SK-N-SH (cell line): ENCODE measurements at regions not wholly inside any gene's neighbourhood (a gene's known extent, or its start where the extent isn't known, plus 50 kb on each side); places are given as distances from the start of the nearest gene placed in this dataset.

Experiments
- CTCF ChIA-PET: fragments of 300-600, 350-600 bp; formaldehyde crosslinking; extraction: SDS; loops from one replicate; lab custom pipeline; 2021; lab: Yijun Ruan, JAX
- POLR2A ChIA-PET: fragments of 350-600 bp; sonication (Branson Sonifier 250); formaldehyde crosslinking; extraction: SDS; loops from one replicate; lab custom pipeline; 2020; ENCODE audit warnings: antibody characterized with exemption, inconsistent platforms; lab: Yijun Ruan, JAX
- DNase-seq: peaks from one replicate; pipeline ENCODE4 v3.0.0; 2012
- H2AFZ ChIP-seq: fragments of 200-600 bp; sonication (generic); 2 replicates; pipeline ENCODE4 v1.8.1; 2016; ENCODE audit warnings: antibody characterized with exemption, mild to moderate bottlenecking, low read depth
- H3F3A ChIP-seq: fragments of 200-600 bp; sonication (generic); replicated peaks from 2 replicates; pipeline ENCODE3; 2016; ENCODE audit warnings: antibody characterized with exemption, mild to moderate bottlenecking; ENCODE audit not compliant: insufficient read depth
- H3K27ac ChIP-seq, 2 experiments: fragments of 200-500 bp in 1 of 2; fragments of 200-600 bp in 1 of 2; sonication (Bioruptor generic) in 1 of 2; sonication (generic), shearing (Covaris generic) in 1 of 2; 2 replicates each; pipeline versions ENCODE4 v1.5.1 to v1.6.1; 2014 to 2016; ENCODE audit warnings: low read depth in 2 of 2, inconsistent platforms in 1 of 2, low read length in 1 of 2, mild to moderate bottlenecking in 1 of 2, mixed read lengths in 1 of 2
- H3K27me3 ChIP-seq: fragments of 200-600 bp; sonication (generic), shearing (Covaris generic); 2 replicates; pipeline ENCODE4 v1.6.1; 2016; ENCODE audit warnings: mixed run types; ENCODE audit not compliant: insufficient read depth
- H3K36me3 ChIP-seq, 2 experiments: fragments of 200-500 bp in 1 of 2; fragments of 200-600 bp in 1 of 2; sonication (Bioruptor generic) in 1 of 2; sonication (generic) in 1 of 2; replicated peaks in 1 of 2; 2 replicates each; pipeline versions ENCODE3 to v1.5.1; 2014 to 2016; ENCODE audit warnings: low read length in 1 of 2, mild to moderate bottlenecking in 1 of 2; ENCODE audit not compliant: insufficient read depth in 2 of 2, control insufficient read depth in 1 of 2
- H3K4me1 ChIP-seq, 2 experiments: fragments of 200-500 bp in 1 of 2; fragments of 200-600 bp in 1 of 2; sonication (Bioruptor generic) in 1 of 2; sonication (generic), shearing (Covaris generic) in 1 of 2; 2 replicates each; pipeline versions ENCODE4 v1.5.1 to v1.6.1; 2014 to 2016; ENCODE audit warnings: low read depth in 1 of 2, low read length in 1 of 2, mixed run types in 1 of 2; ENCODE audit not compliant: insufficient read depth in 2 of 2, control insufficient read depth in 1 of 2
- H3K4me2 ChIP-seq: fragments of 200-600 bp; sonication (generic), shearing (Covaris generic); 2 replicates; pipeline ENCODE4 v1.6.1; 2017; ENCODE audit warnings: mixed run types
- H3K4me3 ChIP-seq, 2 experiments: fragments of 200-500 bp in 1 of 2; fragments of 200-600 bp in 1 of 2; sonication (Bioruptor generic) in 1 of 2; sonication (generic), shearing (Covaris generic) in 1 of 2; 2 replicates each; pipeline versions ENCODE4 v1.5.1 to v1.8.1; 2014 to 2016; ENCODE audit warnings: low read depth in 2 of 2, inconsistent platforms in 1 of 2, low read length in 1 of 2, mild to moderate bottlenecking in 1 of 2, mixed read lengths in 1 of 2, moderate library complexity in 1 of 2
- H3K79me2 ChIP-seq: fragments of 200-600 bp; sonication (generic); 2 replicates; pipeline ENCODE4 v1.8.1; 2017; ENCODE audit warnings: mild to moderate bottlenecking; ENCODE audit not compliant: insufficient read depth
- H3K9ac ChIP-seq: fragments of 200-600 bp; sonication (generic); 2 replicates; pipeline ENCODE4 v1.6.1; 2017; ENCODE audit warnings: mixed run types
- H3K9me2 ChIP-seq: fragments of 200-600 bp; sonication (generic); 2 replicates; pipeline ENCODE4 v1.6.1; 2017; ENCODE audit warnings: mixed run types
- H3K9me3 ChIP-seq: fragments of 200-600 bp; sonication (generic); 2 replicates; pipeline ENCODE4 v1.6.1; 2017; ENCODE audit warnings: mixed run types, mild to moderate bottlenecking, moderate library complexity
- H4K20me1 ChIP-seq: fragments of 200-600 bp; sonication (generic); 2 replicates; pipeline ENCODE4 v1.6.1; 2017; ENCODE audit warnings: mild to moderate bottlenecking, mixed run types; ENCODE audit not compliant: insufficient read depth
- CHD2 ChIP-seq: fragments of 150-350 bp; IDR thresholded peaks from 2 replicates; pipeline ENCODE4 v1.6.1; 2018; ENCODE audit warnings: low read length; ENCODE audit not compliant: partially characterized antibody
- ELF1 ChIP-seq: IDR thresholded peaks from 2 replicates; pipeline ENCODE4 v1.4.0; 2012
- EP300 ChIP-seq, 2 experiments: IDR thresholded peaks; 2 replicates each; pipeline versions ENCODE4 v1.4.0 to v1.6.1; 2012; ENCODE audit warnings: borderline replicate concordance in 1 of 2, low read depth in 1 of 2, low read length in 1 of 2
- EZH2phosphoT487 ChIP-seq: fragments of 200-600 bp; sonication (generic); IDR thresholded peaks from 2 replicates; pipeline ENCODE4 v1.6.1; 2017; ENCODE audit warnings: low read depth, mixed run types, mild to moderate bottlenecking, antibody characterized with exemption, moderate library complexity, borderline replicate concordance
- FOSL2 ChIP-seq: IDR thresholded peaks from 2 replicates; pipeline ENCODE4 v1.4.0; 2012; ENCODE audit warnings: low read depth, mild to moderate bottlenecking, moderate library complexity, borderline replicate concordance
- FOXM1 ChIP-seq: IDR thresholded peaks from 2 replicates; pipeline ENCODE4 v1.4.0; 2012; ENCODE audit warnings: low read depth, mild to moderate bottlenecking
- GABPA ChIP-seq: IDR thresholded peaks from 2 replicates; pipeline ENCODE4 v1.4.0; 2012; ENCODE audit warnings: low read depth, mild to moderate bottlenecking
- JUND ChIP-seq: IDR thresholded peaks from 2 replicates; pipeline ENCODE4 v1.4.0; 2012
- MEF2A ChIP-seq: IDR thresholded peaks from 2 replicates; pipeline ENCODE4 v1.4.0; 2012; ENCODE audit warnings: low read depth, borderline replicate concordance
- NRF1 ChIP-seq: IDR thresholded peaks from 2 replicates; pipeline ENCODE4 v1.6.1; 2012; ENCODE audit warnings: low read depth, mild to moderate bottlenecking, low read length
- RAD21 ChIP-seq: IDR thresholded peaks from 2 replicates; pipeline ENCODE4 v1.6.1; 2012; ENCODE audit warnings: mild to moderate bottlenecking, low read length
- SIN3A ChIP-seq: IDR thresholded peaks from 2 replicates; pipeline ENCODE4 v1.6.1; 2012; ENCODE audit warnings: low read depth, mild to moderate bottlenecking, low read length, moderate library complexity, borderline replicate concordance
- SMC3 ChIP-seq: IDR thresholded peaks from 2 replicates; pipeline ENCODE4 v1.6.1; 2012; ENCODE audit warnings: low read depth, low read length, improper control_type of control experiment
- WGBS: methylation state at CpG from one replicate; pipeline ENCODE4 v1.1.6; 2017; ENCODE audit warnings: low lambda C conversion rate; 5-methylcytosine and 5-hydroxymethylcytosine counted together
- TF ChIP-seq, protein P1 (sequence below): IDR thresholded peaks from 2 replicates; pipeline ENCODE4 v1.4.0; 2012; ENCODE audit warnings: low read depth, borderline replicate concordance
- TF ChIP-seq, protein P2 (sequence below): fragments of 150-350 bp; IDR thresholded peaks from 2 replicates; pipeline ENCODE4 v1.6.1; 2016; ENCODE audit warnings: mild to moderate bottlenecking, low read depth, low read length
- TF ChIP-seq, protein P3 (sequence below): fragments of 150-350 bp; IDR thresholded peaks from 2 replicates; pipeline ENCODE4 v1.6.1; 2017; ENCODE audit warnings: antibody characterized with exemption, low read length, low read depth, borderline replicate concordance
- TF ChIP-seq, protein P4 (sequence below): fragments of 200-600 bp; sonication (generic); IDR thresholded peaks from 2 replicates; pipeline ENCODE4 v1.6.1; 2017; ENCODE audit warnings: antibody characterized with exemption, mild to moderate bottlenecking, moderate library complexity
- TF ChIP-seq, protein P5 (sequence below): IDR thresholded peaks from 2 replicates; pipeline ENCODE4 v1.4.0; 2012; ENCODE audit warnings: low read depth

- no peaks in the 10 kb centered on the region for H3K36me3 ChIP-seq
- H4K20me1 ChIP-seq = no peaks in the 10 kb centered on the region
- no peak overlapping the region for H3K9ac ChIP-seq
- H3K4me1 ChIP-seq = no peaks in the 10 kb centered on the region
- whole genome bisulfite sequencing = 83% methylated on average over 2 of the region's 2 CpGs
- H3K4me2 ChIP-seq = no peak overlapping the region
- DNase-seq = no peak
- H3K27me3 ChIP-seq = peaks cover 19% of the 10 kb centered on the region; the same call in 1 of the 2 replicates
- ChIA-PET CTCF (no interaction called here), POLR2A (no interaction called here)
- H3K9me2 ChIP-seq = no peaks in the 10 kb centered on the region
- no peaks in the 10 kb centered on the region for H3K9me3 ChIP-seq
- H3K4me3 ChIP-seq = no peak overlapping the region
- TF ChIP-seq EZH2phosphoT487 (no peak), ELF1 (no peak), SMC3 (no peak)
- TF ChIP-seq, protein P1, sequence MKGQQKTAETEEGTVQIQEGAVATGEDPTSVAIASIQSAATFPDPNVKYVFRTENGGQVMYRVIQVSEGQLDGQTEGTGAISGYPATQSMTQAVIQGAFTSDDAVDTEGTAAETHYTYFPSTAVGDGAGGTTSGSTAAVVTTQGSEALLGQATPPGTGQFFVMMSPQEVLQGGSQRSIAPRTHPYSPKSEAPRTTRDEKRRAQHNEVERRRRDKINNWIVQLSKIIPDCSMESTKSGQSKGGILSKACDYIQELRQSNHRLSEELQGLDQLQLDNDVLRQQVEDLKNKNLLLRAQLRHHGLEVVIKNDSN = no peak
- TF ChIP-seq, protein P2, sequence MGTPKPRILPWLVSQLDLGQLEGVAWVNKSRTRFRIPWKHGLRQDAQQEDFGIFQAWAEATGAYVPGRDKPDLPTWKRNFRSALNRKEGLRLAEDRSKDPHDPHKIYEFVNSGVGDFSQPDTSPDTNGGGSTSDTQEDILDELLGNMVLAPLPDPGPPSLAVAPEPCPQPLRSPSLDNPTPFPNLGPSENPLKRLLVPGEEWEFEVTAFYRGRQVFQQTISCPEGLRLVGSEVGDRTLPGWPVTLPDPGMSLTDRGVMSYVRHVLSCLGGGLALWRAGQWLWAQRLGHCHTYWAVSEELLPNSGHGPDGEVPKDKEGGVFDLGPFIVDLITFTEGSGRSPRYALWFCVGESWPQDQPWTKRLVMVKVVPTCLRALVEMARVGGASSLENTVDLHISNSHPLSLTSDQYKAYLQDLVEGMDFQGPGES = no peak
- H3F3A ChIP-seq = no peaks in the 10 kb centered on the region
- H3K27ac ChIP-seq = no peak overlapping the region
- H3K79me2 ChIP-seq = no peaks in the 10 kb centered on the region
- no peak overlapping the region for H2AFZ ChIP-seq
Observed at GRCh38 chr2:120502761-120503160, 156.8 kb downstream of the INHBB start.

- no peaks in the 10 kb centered on the region for H3K36me3 ChIP-seq
- 57% methylated on average over 14 of the region's 17 CpGs for WGBS
- POLR2A ChIA-PET = no interaction called here
- H2AFZ ChIP-seq = no peak overlapping the region
- no peak for DNase-seq
- H3K79me2 ChIP-seq = no peaks in the 10 kb centered on the region
- H3K9ac ChIP-seq = no peak overlapping the region
- no peaks in the 10 kb centered on the region for H3F3A ChIP-seq
- H3K4me2 ChIP-seq = no peak overlapping the region
- H3K27ac ChIP-seq = no peak overlapping the region
- CTCF ChIA-PET = no interaction called here
- TF ChIP-seq EP300 (IDR thresholded peaks at IDR 0.05; ENCODE audit: borderline replicate concordance in 1 of 2, low read depth in 1 of 2, low read length in 1 of 2) = no peak
- no peak for TF ChIP-seq MEF2A
- TF ChIP-seq FOSL2 = no peak
- TF ChIP-seq, protein P3, sequence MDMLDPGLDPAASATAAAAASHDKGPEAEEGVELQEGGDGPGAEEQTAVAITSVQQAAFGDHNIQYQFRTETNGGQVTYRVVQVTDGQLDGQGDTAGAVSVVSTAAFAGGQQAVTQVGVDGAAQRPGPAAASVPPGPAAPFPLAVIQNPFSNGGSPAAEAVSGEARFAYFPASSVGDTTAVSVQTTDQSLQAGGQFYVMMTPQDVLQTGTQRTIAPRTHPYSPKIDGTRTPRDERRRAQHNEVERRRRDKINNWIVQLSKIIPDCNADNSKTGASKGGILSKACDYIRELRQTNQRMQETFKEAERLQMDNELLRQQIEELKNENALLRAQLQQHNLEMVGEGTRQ = no peak
- TF ChIP-seq SIN3A = no peak
- TF ChIP-seq NRF1 = no peak
- TF ChIP-seq, protein P4, sequence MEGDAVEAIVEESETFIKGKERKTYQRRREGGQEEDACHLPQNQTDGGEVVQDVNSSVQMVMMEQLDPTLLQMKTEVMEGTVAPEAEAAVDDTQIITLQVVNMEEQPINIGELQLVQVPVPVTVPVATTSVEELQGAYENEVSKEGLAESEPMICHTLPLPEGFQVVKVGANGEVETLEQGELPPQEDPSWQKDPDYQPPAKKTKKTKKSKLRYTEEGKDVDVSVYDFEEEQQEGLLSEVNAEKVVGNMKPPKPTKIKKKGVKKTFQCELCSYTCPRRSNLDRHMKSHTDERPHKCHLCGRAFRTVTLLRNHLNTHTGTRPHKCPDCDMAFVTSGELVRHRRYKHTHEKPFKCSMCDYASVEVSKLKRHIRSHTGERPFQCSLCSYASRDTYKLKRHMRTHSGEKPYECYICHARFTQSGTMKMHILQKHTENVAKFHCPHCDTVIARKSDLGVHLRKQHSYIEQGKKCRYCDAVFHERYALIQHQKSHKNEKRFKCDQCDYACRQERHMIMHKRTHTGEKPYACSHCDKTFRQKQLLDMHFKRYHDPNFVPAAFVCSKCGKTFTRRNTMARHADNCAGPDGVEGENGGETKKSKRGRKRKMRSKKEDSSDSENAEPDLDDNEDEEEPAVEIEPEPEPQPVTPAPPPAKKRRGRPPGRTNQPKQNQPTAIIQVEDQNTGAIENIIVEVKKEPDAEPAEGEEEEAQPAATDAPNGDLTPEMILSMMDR = no peak
- no peak for TF ChIP-seq CHD2
- TF ChIP-seq, protein P2 = no peak
- TF ChIP-seq GABPA = no peak
- TF ChIP-seq, protein P5, sequence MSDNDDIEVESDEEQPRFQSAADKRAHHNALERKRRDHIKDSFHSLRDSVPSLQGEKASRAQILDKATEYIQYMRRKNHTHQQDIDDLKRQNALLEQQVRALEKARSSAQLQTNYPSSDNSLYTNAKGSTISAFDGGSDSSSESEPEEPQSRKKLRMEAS = no peak
- TF ChIP-seq FOXM1 = no peak
- TF ChIP-seq JUND = no peak
- no peak for TF ChIP-seq RAD21
- no peaks in the 10 kb centered on the region for H3K9me2 ChIP-seq
- no peaks in the 10 kb centered on the region for H3K9me3 ChIP-seq
- no peak overlapping the region for H3K4me3 ChIP-seq
- H4K20me1 ChIP-seq = no peaks in the 10 kb centered on the region
- peaks cover 18% of the 10 kb centered on the region; the same call in 1 of the 2 replicates for H3K27me3 ChIP-seq
- H3K4me1 ChIP-seq = no peaks in the 10 kb centered on the region
Observed at GRCh38 chr2:120503206-120503792, 157.4 kb downstream of the INHBB start.
